NCI-H524 treated with DMSO at 0.1 percent for 48 hours (cell line): ENCODE measurements at regions not wholly inside any gene's neighbourhood (a gene's known extent, or its start where the extent isn't known, plus 50 kb on each side); places are given as distances from the start of the nearest gene placed in this dataset.
"Not testable (repeated sequence)": the region's sequence is repeated elsewhere in the genome, so short reads cannot be mapped to it uniquely, and the experiment has no call there.

Experiments used
- DNase-seq: peaks from one replicate; lab custom pipeline; 2025; lab: John Stamatoyannopoulos, UW

- no peak for DNase-seq
Measured at GRCh38 chrX:16067886-16068515, 55.4 kb upstream of the GRPR start.

- no peak for DNase-seq
Measured at GRCh38 chrX:16063921-16064320, 59.4 kb upstream of the GRPR start.

- no peak for DNase-seq
Measured at GRCh38 chrX:16063141-16063540, 60.2 kb upstream of the GRPR start.

- no peak for DNase-seq
Measured at GRCh38 chrX:16061296-16061695, 62.1 kb upstream of the GRPR start.

- DNase-seq: no peak
Measured at GRCh38 chrX:16060252-16060651, 63.1 kb upstream of the GRPR start.

GRCh38 chrX:16049126-16049525 is 74.2 kb upstream of the GRPR start:
- not testable (repeated sequence) for DNase-seq

GRCh38 chrX:16042980-16043379 is 80.4 kb upstream of the GRPR start:
- no peak for DNase-seq

- no peak for DNase-seq
Measured at GRCh38 chrX:16039834-16040233, 83.5 kb upstream of the GRPR start.

- DNase-seq: no peak
Measured at GRCh38 chrX:16039363-16039762, 84.0 kb upstream of the GRPR start.

- no peak for DNase-seq
Measured at GRCh38 chrX:16033331-16033730, 90.0 kb upstream of the GRPR start.

- DNase-seq: no peak
Measured at GRCh38 chrX:16028576-16028975, 94.8 kb upstream of the GRPR start.

- DNase-seq: no peak
Measured at GRCh38 chrX:16023790-16024734, 99.3 kb upstream of the GRPR start.

GRCh38 chrX:16022580-16023200 is 100.7 kb upstream of the GRPR start:
- no peak for DNase-seq

GRCh38 chrX:16018291-16018690 is 105.1 kb upstream of the GRPR start:
- no peak for DNase-seq

- DNase-seq: no peak
Measured at GRCh38 chrX:16014171-16014570, 109.2 kb upstream of the GRPR start.

GRCh38 chrX:16012250-16012649 is 111.1 kb upstream of the GRPR start:
- no peak for DNase-seq

- DNase-seq: no peak
Measured at GRCh38 chrX:16005917-16006316, 117.4 kb upstream of the GRPR start.

- no peak for DNase-seq
Measured at GRCh38 chrX:16002185-16002584, 121.2 kb upstream of the GRPR start.

GRCh38 chrX:15998350-15998749 is 125.0 kb upstream of the GRPR start:
- no peak for DNase-seq

- DNase-seq: no peak
Measured at GRCh38 chrX:15989716-15990115, 133.6 kb upstream of the GRPR start.

- DNase-seq: no peak
Measured at GRCh38 chrX:15988661-15989603, 134.3 kb upstream of the AP1S2 start.

- DNase-seq: no peak
Measured at GRCh38 chrX:15985937-15986336, 131.3 kb upstream of the AP1S2 start.
